BE2C (cell line): ENCODE measurements at regions not wholly inside any gene's neighbourhood (a gene's known extent, or its start where the extent isn't known, plus 50 kb on each side); places are given as distances from the start of the nearest gene placed in this dataset.
"Not testable (repeated sequence)": the region's sequence is repeated elsewhere in the genome, so short reads cannot be mapped to it uniquely, and the experiment has no call there.

ENCODE experiments used
- DNase-seq: peaks from one replicate; pipeline ENCODE4 v3.0.0-alpha.2; 2020
- H3K27me3 ChIP-seq: fragments of 250-450 bp; sonication (Bioruptor Pico); 2 replicates; pipeline ENCODE4 v1.5.1; 2020; ENCODE audit warnings: mild to moderate bottlenecking
- H3K36me3 ChIP-seq: fragments of 250-450 bp; sonication (Bioruptor Pico); 2 replicates; pipeline ENCODE4 v1.5.1; 2020; ENCODE audit warnings: mild to moderate bottlenecking
- H3K4me1 ChIP-seq: fragments of 250-450 bp; sonication (Bioruptor Pico); 2 replicates; pipeline ENCODE4 v1.5.1; 2020
- H3K4me3 ChIP-seq: 2 replicates; pipeline ENCODE4 v1.5.1; 2011; ENCODE audit warnings: low read depth, low read length
- H3K9me3 ChIP-seq: fragments of 250-450 bp; sonication (Bioruptor Pico); 2 replicates; pipeline ENCODE4 v1.5.1; 2020
- CTCF ChIP-seq: IDR thresholded peaks from 2 replicates; pipeline ENCODE4 v1.5.1; 2012; ENCODE audit warnings: mild to moderate bottlenecking, low read depth, low read length

GRCh38 chr10:18793951-18794350 lies 134.7 kb downstream of the ARL5B start:
- Histone ChIP-seq H3K36me3 (no peaks in the 10 kb centered on the region), H3K4me3 (no peak overlapping the region), H3K4me1 (no peaks in the 10 kb centered on the region), H3K27me3 (no peaks in the 10 kb centered on the region), H3K9me3 (no peaks in the 10 kb centered on the region)
- 0 out of 2 replicates have a peak, but pooled peaks have one; percentile 20 for TF ChIP-seq CTCF
- DNase-seq, result no peak

GRCh38 chr10:18795549-18795948 lies 136.3 kb downstream of the ARL5B start:
- no peak overlapping the region for H3K4me3 ChIP-seq
- no peak for DNase-seq
- no peaks in the 10 kb centered on the region for H3K4me1 ChIP-seq
- H3K27me3 ChIP-seq, result no peaks in the 10 kb centered on the region
- no peak for TF ChIP-seq CTCF
- no peaks in the 10 kb centered on the region for H3K9me3 ChIP-seq
- no peaks in the 10 kb centered on the region for H3K36me3 ChIP-seq

- Histone ChIP-seq H3K4me3 (no peak overlapping the region), H3K4me1 (no peaks in the 10 kb centered on the region), H3K27me3 (no peaks in the 10 kb centered on the region), H3K36me3 (no peaks in the 10 kb centered on the region), H3K9me3 (no peaks in the 10 kb centered on the region)
- DNase-seq, result no peak
- TF ChIP-seq CTCF, result no peak
Observed at GRCh38 chr10:18797286-18797685, 138.1 kb downstream of the ARL5B start.

- TF ChIP-seq CTCF, result no peak
- Histone ChIP-seq H3K4me3 (no peak overlapping the region), H3K9me3 (no peaks in the 10 kb centered on the region), H3K27me3 (no peaks in the 10 kb centered on the region), H3K36me3 (no peaks in the 10 kb centered on the region), H3K4me1 (no peaks in the 10 kb centered on the region)
- no peak for DNase-seq
Observed at GRCh38 chr10:18822156-18822555, 162.9 kb downstream of the ARL5B start.

GRCh38 chr10:18829259-18829658 lies 170.0 kb downstream of the ARL5B start:
- no peak overlapping the region for H3K4me3 ChIP-seq
- H3K9me3 ChIP-seq, result no peaks in the 10 kb centered on the region
- no peak for TF ChIP-seq CTCF
- no peaks in the 10 kb centered on the region for H3K4me1 ChIP-seq
- H3K27me3 ChIP-seq, result no peaks in the 10 kb centered on the region
- no peak for DNase-seq
- no peaks in the 10 kb centered on the region for H3K36me3 ChIP-seq

GRCh38 chr10:18830277-18830676 lies 171.0 kb downstream of the ARL5B start:
- Histone ChIP-seq H3K9me3 (no peaks in the 10 kb centered on the region), H3K4me3 (no peak overlapping the region), H3K4me1 (no peaks in the 10 kb centered on the region), H3K27me3 (no peaks in the 10 kb centered on the region), H3K36me3 (no peaks in the 10 kb centered on the region)
- TF ChIP-seq CTCF, result no peak
- no peak for DNase-seq

- not testable (repeated sequence) for H3K4me1 ChIP-seq, H3K9me3 ChIP-seq, H3K27me3 ChIP-seq, H3K4me3 ChIP-seq, H3K36me3 ChIP-seq, DNase-seq
Observed at GRCh38 chr10:18856623-18857022, 192.0 kb upstream of the MALRD1 start.
